Endothelial cell of umbilical vein (primary cell): ENCODE measurements at regions not wholly inside any gene's neighbourhood (a gene's known extent, or its start where the extent isn't known, plus 50 kb on each side); places are given as distances from the start of the nearest gene placed in this dataset.
A peak's percentile ranks its signal among the peaks of the same experiment; 100 is the strongest.

Source experiments
- BruUV-seq: library from RNA; stranded (reverse); fragments of 400-500 nt; replicated peaks from 2 replicates; lab custom pipeline; 2021; lab: Mats Ljungman, UMichigan
- CTCF ChIA-PET: fragments of 300-600, 350-600 bp; sonication (Branson Sonifier 250); formaldehyde crosslinking; loops from one replicate; lab custom pipeline; 2021; ENCODE audit warnings: antibody characterized with exemption, inconsistent platforms; lab: Charles Lee
- POLR2A ChIA-PET: fragments of 300-600, 350-600 bp; sonication (Branson Sonifier 250); formaldehyde crosslinking; loops from one replicate; lab custom pipeline; 2021; ENCODE audit warnings: antibody characterized with exemption, inconsistent platforms; lab: Charles Lee
- DNase-seq: peaks from one replicate; pipeline ENCODE4 v3.0.0-alpha.2; 2011; ENCODE audit warnings: low read depth, low spot score
- FAIRE-seq: peaks from 2 replicates; lab custom pipeline; 2011; peaks lifted over from hg19 to GRCh38; lab: Jason Lieb, UNC
- H2AFZ ChIP-seq: 2 replicates; pipeline ENCODE4 v1.6.0; 2012; ENCODE audit warnings: low read depth, low read length, control low read depth, inconsistent platforms
- H3K27ac ChIP-seq: 2 replicates; pipeline ENCODE4 v1.5.1; 2011; ENCODE audit warnings: low read depth, mild to moderate bottlenecking, control low read depth, low read length, moderate library complexity; ENCODE audit not compliant: insufficient read depth
- H3K27me3 ChIP-seq, 2 experiments: 2 replicates each; pipeline versions ENCODE4 v1.6.0 to v1.6.1; 2011; ENCODE audit warnings: low read length in 2 of 2, mixed read lengths in 1 of 2; ENCODE audit not compliant: control insufficient read depth in 2 of 2, insufficient read depth in 2 of 2
- H3K36me3 ChIP-seq, 2 experiments: 2 replicates in 1 of 2; 3 replicates in 1 of 2; pipeline ENCODE4 v1.5.1; 2011; ENCODE audit warnings: low read length in 2 of 2, mild to moderate bottlenecking in 1 of 2, moderate library complexity in 1 of 2; ENCODE audit not compliant: control insufficient read depth in 2 of 2, insufficient read depth in 2 of 2; ENCODE audit errors: extremely low read depth in 1 of 2
- H3K4me1 ChIP-seq: 3 replicates; pipeline ENCODE4 v1.5.1; 2011; ENCODE audit warnings: mild to moderate bottlenecking, low read length; ENCODE audit not compliant: control insufficient read depth, insufficient read depth; ENCODE audit errors: extremely low read depth
- H3K4me2 ChIP-seq: 2 replicates; pipeline ENCODE4 v1.6.1; 2011; ENCODE audit warnings: low read length, control low read depth, mixed read lengths; ENCODE audit not compliant: insufficient read depth
- H3K4me3 ChIP-seq, 3 experiments: fragments of 200-600 bp in 1 of 3; sonication (generic), shearing (Covaris generic) in 1 of 3; replicated peaks in 1 of 3; 2 replicates each; pipeline ENCODE4 v1.5.1; 2011 to 2016; ENCODE audit warnings: control low read depth in 3 of 3, low read length in 3 of 3, mild to moderate bottlenecking in 2 of 3, inconsistent platforms in 1 of 3, low read depth in 1 of 3, moderate library complexity in 1 of 3; ENCODE audit not compliant: insufficient read depth in 1 of 3
- H3K79me2 ChIP-seq: 2 replicates; pipeline ENCODE4 v1.6.0; 2012; ENCODE audit warnings: low read length, inconsistent platforms; ENCODE audit not compliant: control insufficient read depth, insufficient read depth
- H3K9ac ChIP-seq: replicated peaks from 2 replicates; pipeline ENCODE3; 2011; ENCODE audit warnings: low read length, control low read depth; ENCODE audit not compliant: insufficient read depth; ENCODE audit errors: extremely low read depth
- H3K9me1 ChIP-seq: replicated peaks from 3 replicates; pipeline ENCODE4 v1.6.0; 2011; ENCODE audit warnings: mild to moderate bottlenecking, low read length; ENCODE audit not compliant: control insufficient read depth, insufficient read depth; ENCODE audit errors: extremely low read depth
- H3K9me3 ChIP-seq: replicated peaks from 2 replicates; pipeline ENCODE4 v1.5.1; 2012; ENCODE audit warnings: low read length, inconsistent platforms; ENCODE audit not compliant: control insufficient read depth, insufficient read depth
- H4K20me1 ChIP-seq: replicated peaks from 2 replicates; pipeline ENCODE3; 2011; ENCODE audit warnings: mild to moderate bottlenecking, low read length; ENCODE audit not compliant: control insufficient read depth, insufficient read depth; ENCODE audit errors: extremely low read depth
- CTCF ChIP-seq, 2 donors: IDR thresholded peaks; 1 replicate in 1 of 2; 2 replicates in 1 of 2; pipeline ENCODE4 v1.5.1; 2011; ENCODE audit warnings: low read length in 2 of 2, mild to moderate bottlenecking in 2 of 2, moderate library complexity in 2 of 2, control low read depth in 1 of 2, inconsistent platforms in 1 of 2, low read depth in 1 of 2; ENCODE audit not compliant: insufficient read depth in 1 of 2; ENCODE audit errors: extremely low read depth in 1 of 2
- EZH2 ChIP-seq: IDR thresholded peaks from 2 replicates; pipeline ENCODE4 v1.6.1; 2012; ENCODE audit warnings: borderline replicate concordance, low read depth, mild to moderate bottlenecking, moderate library complexity, low read length, inconsistent platforms; ENCODE audit not compliant: severe bottlenecking
- FOS ChIP-seq: IDR thresholded peaks from 2 replicates; pipeline ENCODE4 v1.6.1; 2011; ENCODE audit warnings: mild to moderate bottlenecking, low read length, moderate library complexity, borderline replicate concordance; ENCODE audit not compliant: insufficient read depth
- GATA2 ChIP-seq: IDR thresholded peaks from 2 replicates; pipeline ENCODE4 v1.7.0; 2011; ENCODE audit warnings: low read depth, mild to moderate bottlenecking, moderate library complexity, mixed read lengths, low read length; ENCODE audit not compliant: insufficient read length, insufficient read depth
- JUN ChIP-seq: IDR thresholded peaks from 2 replicates; pipeline ENCODE4 v1.6.1; 2011; ENCODE audit warnings: borderline replicate concordance, low read depth; ENCODE audit not compliant: insufficient read length, insufficient read depth
- MAX ChIP-seq: IDR thresholded peaks from 2 replicates; pipeline ENCODE4 v1.6.1; 2011; ENCODE audit not compliant: insufficient read depth, insufficient read length
- MYC ChIP-seq: IDR thresholded peaks from one replicate; pipeline ENCODE4 v1.6.1; 2011; ENCODE audit warnings: mild to moderate bottlenecking, low read depth, low read length
- POLR2A ChIP-seq: IDR thresholded peaks from 2 replicates; pipeline ENCODE4 v1.6.1; 2012; ENCODE audit warnings: low read depth, mild to moderate bottlenecking, control low read depth, low read length
- POLR2AphosphoS5 ChIP-seq: IDR thresholded peaks from 2 replicates; pipeline ENCODE4 v1.6.1; 2012; ENCODE audit warnings: low read depth, mild to moderate bottlenecking, control low read depth, low read length, moderate library complexity; ENCODE audit not compliant: insufficient read depth
- dilution Hi-C: fragments of 300-500 bp; cut with MboI; formaldehyde crosslinking; loops from one replicate; pipeline ENCODE4 v1.15.0; 2019; ENCODE audit warnings: low sequenced_read_pairs; ENCODE audit not compliant: extremely low pct_ligation_motif_present
- intact Hi-C: fragments of 100-400 bp; cut with micrococcal nuclease; formaldehyde crosslinking; loops from one replicate; pipeline ENCODE4 v1.10.0; 2022

GRCh38 chr5:84614906-84615305 lies 230.2 kb upstream of the EDIL3 start:
- no peak overlapping the region for H3K4me3 ChIP-seq
- no peak for FAIRE-seq
- H3K4me2 ChIP-seq = no peak overlapping the region
- H3K79me2 ChIP-seq = no peaks in the 10 kb centered on the region
- no peaks in the 10 kb centered on the region for H3K36me3 ChIP-seq
- no peaks in the 10 kb centered on the region for H3K9me1 ChIP-seq
- H3K4me1 ChIP-seq = no peaks in the 10 kb centered on the region
- H3K27me3 ChIP-seq = no peaks in the 10 kb centered on the region
- no peak overlapping the region for H3K27ac ChIP-seq
- no peaks in the 10 kb centered on the region for H4K20me1 ChIP-seq
- H3K9ac ChIP-seq = no peak overlapping the region
- intact Hi-C loops (no loop called here), dilution Hi-C loops (no loop called here)
- no peaks in the 10 kb centered on the region for H3K9me3 ChIP-seq
- DNase-seq = no peak
- no TSS peak for BruUV-seq
- ChIA-PET CTCF (no interaction called here), POLR2A (no interaction called here)
- H2AFZ ChIP-seq = no peak overlapping the region
- no peak for TF ChIP-seq POLR2A

- FAIRE-seq (peak; percentile 33), DNase-seq (no peak)
- Histone ChIP-seq H3K36me3 (no peaks in the 10 kb centered on the region), H4K20me1 (no peaks in the 10 kb centered on the region), H3K4me1 (no peaks in the 10 kb centered on the region), H3K4me2 (no peak overlapping the region), H2AFZ (no peak overlapping the region), H3K9me3 (no peaks in the 10 kb centered on the region), H3K27me3 (no peaks in the 10 kb centered on the region), H3K79me2 (no peaks in the 10 kb centered on the region), H3K4me3 (no peak overlapping the region), H3K9me1 (no peaks in the 10 kb centered on the region), H3K27ac (no peak overlapping the region), H3K9ac (no peak overlapping the region)
- intact Hi-C loops (no loop called here), dilution Hi-C loops (no loop called here)
- ChIA-PET CTCF (no interaction called here), POLR2A (no interaction called here)
- no peak for TF ChIP-seq POLR2A
- no peak for TF ChIP-seq CTCF (IDR thresholded peaks at IDR 0.05; ENCODE audit: extremely low read depth in 1 of 2, insufficient read depth in 1 of 2, low read depth in 1 of 2, low read length in 2 of 2)
- TF ChIP-seq MAX = no peak
- no peak for TF ChIP-seq FOS
- TF ChIP-seq GATA2 = no peak
- no peak for TF ChIP-seq EZH2
- TF ChIP-seq POLR2AphosphoS5 = no peak
- no peak for TF ChIP-seq MYC
- TF ChIP-seq JUN = no peak
- no TSS peak for BruUV-seq
Observed at GRCh38 chr5:84606784-84607183, 222.1 kb upstream of the EDIL3 start.
